HFF-Myc (cell line): ENCODE measurements at regions not wholly inside any gene's neighbourhood (a gene's known extent, or its start where the extent isn't known, plus 50 kb on each side); places are given as distances from the start of the nearest gene placed in this dataset.

Source experiments
- DNase-seq: peaks from one replicate; pipeline ENCODE4 v3.0.0-alpha.2; 2011; ENCODE audit warnings: low read depth; ENCODE audit errors: extremely low read depth
- H3K4me3 ChIP-seq: replicated peaks from 2 replicates; pipeline ENCODE4 v1.5.1; 2011; ENCODE audit warnings: low read depth, mild to moderate bottlenecking, control low read depth, low read length
- CTCF ChIP-seq: IDR thresholded peaks from 2 replicates; pipeline ENCODE4 v1.5.1; 2012; ENCODE audit warnings: mild to moderate bottlenecking, low read depth, low read length, control low read depth; ENCODE audit errors: missing control alignments

GRCh38 chr3:11719406-11720303, 75.9 kb upstream of the VGLL4 start:
- H3K4me3 ChIP-seq: peak overlapping the region; percentile 70
- no peak for DNase-seq
- no peak for TF ChIP-seq CTCF

GRCh38 chr3:11718637-11719405, 75.1 kb upstream of the VGLL4 start:
- no peak for DNase-seq
- H3K4me3 ChIP-seq: peak overlapping the region; percentile 70
- no peak for TF ChIP-seq CTCF

GRCh38 chr3:11717768-11718636, 74.3 kb upstream of the VGLL4 start:
- no peak for DNase-seq
- H3K4me3 ChIP-seq: peak overlapping the region; percentile 70
- TF ChIP-seq CTCF: no peak

GRCh38 chr3:11717301-11717700, 73.6 kb upstream of the VGLL4 start:
- TF ChIP-seq CTCF: no peak
- peak overlapping the region; percentile 14; the same call in 1 of the 2 replicates for H3K4me3 ChIP-seq
- no peak for DNase-seq

GRCh38 chr3:11716573-11717290, 73.0 kb upstream of the VGLL4 start:
- no peak for DNase-seq
- H3K4me3 ChIP-seq: no peak overlapping the region; the same call in 1 of the 2 replicates
- no peak for TF ChIP-seq CTCF

- no peak for TF ChIP-seq CTCF
- H3K4me3 ChIP-seq: no peak overlapping the region
- no peak for DNase-seq
Measured at GRCh38 chr3:11713171-11713570, 69.5 kb upstream of the VGLL4 start.
